Epithelial cell of prostate (primary cell): ENCODE measurements at regions not wholly inside any gene's neighbourhood (a gene's known extent, or its start where the extent isn't known, plus 50 kb on each side); places are given as distances from the start of the nearest gene placed in this dataset.

Source experiments
- DNase-seq: peaks from one replicate; pipeline ENCODE4 v3.0.0-alpha.2; 2011; ENCODE audit warnings: low read depth, low spot score
- H3K27ac ChIP-seq: fragments of 450-650 bp; 2 replicates; pipeline ENCODE4 v1.5.1; 2017; ENCODE audit warnings: mild to moderate bottlenecking

GRCh38 chr6:63517221-63517620, 55.1 kb upstream of the LOC128125822 start:
- no peak overlapping the region for H3K27ac ChIP-seq
- DNase-seq, result no peak

DNA sequence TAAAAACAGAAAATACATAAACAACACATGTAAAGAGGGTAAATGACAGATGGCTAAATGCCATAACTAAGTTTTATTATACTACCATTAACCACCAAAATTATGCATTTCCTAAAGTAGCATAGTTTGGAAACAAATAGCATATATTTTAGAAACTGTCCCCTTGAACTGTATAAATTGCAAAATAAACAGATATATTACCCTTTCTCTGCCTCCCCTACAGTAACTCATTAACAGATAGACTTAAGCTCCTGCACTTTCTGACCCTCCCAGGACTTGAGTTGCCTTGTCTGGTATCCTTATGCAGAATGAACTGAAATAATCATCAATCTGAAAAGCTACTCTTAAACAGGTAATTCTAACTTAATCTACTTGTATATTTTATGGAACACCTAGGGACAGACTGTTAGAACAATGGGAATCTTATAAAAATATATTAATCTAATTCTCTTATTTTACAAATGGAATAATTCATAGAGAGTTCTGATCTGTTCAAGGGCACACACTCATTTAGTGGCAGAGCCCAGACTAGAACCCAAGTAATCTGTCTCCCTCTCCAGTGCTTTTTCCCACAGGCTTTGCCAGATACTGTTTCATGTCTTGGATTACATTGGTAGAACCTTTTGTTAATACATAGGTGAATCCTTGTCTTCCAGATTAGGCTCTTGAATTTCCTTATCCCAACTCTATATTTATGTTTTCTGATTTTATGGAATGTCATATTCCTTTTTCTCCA, 50.6 kb upstream of the LOC128125822 start:
- no peak overlapping the region for H3K27ac ChIP-seq
- DNase-seq, result no peak
